Stimulated activated CD8-positive, alpha-beta memory T cell treated with anti-CD3 and anti-CD28 coated beads, Interleukin-12 subunit alpha, Interleukin-12 subunit beta, amount 100 ng/mL, for 4 hours (primary cell): ENCODE measurements at regions not wholly inside any gene's neighbourhood (a gene's known extent, or its start where the extent isn't known, plus 50 kb on each side); places are given as distances from the start of the nearest gene placed in this dataset.

Source experiments
- DNase-seq: peaks from one replicate; pipeline ENCODE4 v3.0.0-alpha.2; 2020; ENCODE audit warnings: low read depth

- DNase-seq, result no peak
These were observed 288.9 kb upstream of the CCDC196 start for GRCh38 chr14:66197276-66197675.

- no peak for DNase-seq
These were observed 279.6 kb upstream of the CCDC196 start for GRCh38 chr14:66206554-66206953.

GRCh38 chr14:66216763-66217162 lies 269.4 kb upstream of the CCDC196 start:
- no peak for DNase-seq

- DNase-seq, result no peak
These were observed 266.3 kb upstream of the CCDC196 start for GRCh38 chr14:66219886-66220285.

- DNase-seq, result no peak
These were observed 261.5 kb upstream of the CCDC196 start for GRCh38 chr14:66224492-66225178.

GRCh38 chr14:66225337-66225736 lies 260.8 kb upstream of the CCDC196 start:
- DNase-seq, result no peak

- no peak for DNase-seq
These were observed 257.8 kb upstream of the CCDC196 start for GRCh38 chr14:66228267-66228970.

- DNase-seq, result no peak
These were observed 254.4 kb upstream of the CCDC196 start for GRCh38 chr14:66231820-66232219.

- no peak for DNase-seq
These were observed 252.6 kb upstream of the CCDC196 start for GRCh38 chr14:66233591-66233990.

- no peak for DNase-seq
These were observed 251.8 kb upstream of the CCDC196 start for GRCh38 chr14:66234411-66234810.

GRCh38 chr14:66237741-66238140 lies 248.4 kb upstream of the CCDC196 start:
- no peak for DNase-seq

- no peak for DNase-seq
These were observed 247.2 kb upstream of the CCDC196 start for GRCh38 chr14:66238969-66239368.

- no peak for DNase-seq
These were observed 246.6 kb upstream of the CCDC196 start for GRCh38 chr14:66239589-66239988.

GRCh38 chr14:66240105-66240504 lies 246.1 kb upstream of the CCDC196 start:
- DNase-seq, result no peak

- DNase-seq, result no peak
These were observed 244.2 kb upstream of the CCDC196 start for GRCh38 chr14:66242001-66242400.

- no peak for DNase-seq
These were observed 241.3 kb upstream of the CCDC196 start for GRCh38 chr14:66244834-66245233.

- no peak for DNase-seq
These were observed 238.4 kb upstream of the CCDC196 start for GRCh38 chr14:66247662-66248193.

- no peak for DNase-seq
These were observed 237.9 kb upstream of the CCDC196 start for GRCh38 chr14:66248256-66248655.

GRCh38 chr14:66249544-66249943 lies 236.6 kb upstream of the CCDC196 start:
- no peak for DNase-seq

GRCh38 chr14:66254038-66254437 lies 232.1 kb upstream of the CCDC196 start:
- DNase-seq, result no peak

- no peak for DNase-seq
These were observed 217.3 kb upstream of the CCDC196 start for GRCh38 chr14:66268802-66269334.

GRCh38 chr14:66272221-66272620 lies 213.9 kb upstream of the CCDC196 start:
- DNase-seq, result no peak

- no peak for DNase-seq
These were observed 212.8 kb upstream of the CCDC196 start for GRCh38 chr14:66273261-66273832.
